IMR-90 (cell line): ENCODE measurements at regions not wholly inside any gene's neighbourhood (a gene's known extent, or its start where the extent isn't known, plus 50 kb on each side); places are given as distances from the start of the nearest gene placed in this dataset.

Source experiments
- BHLHE40 ChIP-seq: fragments of 150-350 bp; IDR thresholded peaks from 2 replicates; pipeline ENCODE4 v1.6.1; 2016; ENCODE audit warnings: mild to moderate bottlenecking, low read depth, low read length
- CEBPB ChIP-seq: IDR thresholded peaks from 2 replicates; pipeline ENCODE4 v1.6.1; 2012; ENCODE audit warnings: low read depth, low read length, improper control_type of control experiment
- MAFK ChIP-seq: IDR thresholded peaks from 2 replicates; pipeline ENCODE4 v1.6.1; 2012; ENCODE audit warnings: low read depth, low read length, improper control_type of control experiment
- MXI1 ChIP-seq: IDR thresholded peaks from 2 replicates; pipeline ENCODE4 v1.6.1; 2012; ENCODE audit warnings: low read depth, mild to moderate bottlenecking, low read length, moderate library complexity, borderline replicate concordance
- NFE2L2 ChIP-seq: fragments of 150-350 bp; IDR thresholded peaks from 2 replicates; pipeline ENCODE4 v1.6.1; 2016; ENCODE audit warnings: low read depth, mild to moderate bottlenecking, low read length
- POLR2A ChIP-seq: IDR thresholded peaks from 2 replicates; pipeline ENCODE4 v1.6.1; 2012; ENCODE audit warnings: mild to moderate bottlenecking, low read depth, low read length
- RAD21 ChIP-seq: IDR thresholded peaks from 2 replicates; pipeline ENCODE4 v1.6.1; 2012; ENCODE audit warnings: low read length, improper control_type of control experiment
- SMC3 ChIP-seq: fragments of 150-350 bp; IDR thresholded peaks from 2 replicates; pipeline ENCODE4 v1.6.1; 2016; ENCODE audit warnings: low read depth, mild to moderate bottlenecking, antibody characterized with exemption, low read length, moderate library complexity
- TF ChIP-seq, protein P1 (sequence below): conservative IDR thresholded peaks from 2 replicates; pipeline ENCODE4 v1.5.1; 2012; ENCODE audit warnings: mild to moderate bottlenecking, low read depth, low read length, improper control_type of control experiment

GRCh38 chr19:30675086-30675485, 302.9 kb downstream of the ZNF536 start:
- no peak for TF ChIP-seq POLR2A
- TF ChIP-seq, protein P1, sequence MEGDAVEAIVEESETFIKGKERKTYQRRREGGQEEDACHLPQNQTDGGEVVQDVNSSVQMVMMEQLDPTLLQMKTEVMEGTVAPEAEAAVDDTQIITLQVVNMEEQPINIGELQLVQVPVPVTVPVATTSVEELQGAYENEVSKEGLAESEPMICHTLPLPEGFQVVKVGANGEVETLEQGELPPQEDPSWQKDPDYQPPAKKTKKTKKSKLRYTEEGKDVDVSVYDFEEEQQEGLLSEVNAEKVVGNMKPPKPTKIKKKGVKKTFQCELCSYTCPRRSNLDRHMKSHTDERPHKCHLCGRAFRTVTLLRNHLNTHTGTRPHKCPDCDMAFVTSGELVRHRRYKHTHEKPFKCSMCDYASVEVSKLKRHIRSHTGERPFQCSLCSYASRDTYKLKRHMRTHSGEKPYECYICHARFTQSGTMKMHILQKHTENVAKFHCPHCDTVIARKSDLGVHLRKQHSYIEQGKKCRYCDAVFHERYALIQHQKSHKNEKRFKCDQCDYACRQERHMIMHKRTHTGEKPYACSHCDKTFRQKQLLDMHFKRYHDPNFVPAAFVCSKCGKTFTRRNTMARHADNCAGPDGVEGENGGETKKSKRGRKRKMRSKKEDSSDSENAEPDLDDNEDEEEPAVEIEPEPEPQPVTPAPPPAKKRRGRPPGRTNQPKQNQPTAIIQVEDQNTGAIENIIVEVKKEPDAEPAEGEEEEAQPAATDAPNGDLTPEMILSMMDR = no peak
- TF ChIP-seq MXI1 = no peak
- no peak for TF ChIP-seq CEBPB
- TF ChIP-seq MAFK = no peak
- TF ChIP-seq RAD21 = no peak
- no peak for TF ChIP-seq NFE2L2
- TF ChIP-seq BHLHE40 = no peak
- no peak for TF ChIP-seq SMC3
